ENCODE measurements at regions not wholly inside any gene's neighbourhood (a gene's known extent, or its start where the extent isn't known, plus 50 kb on each side); places are given as distances from the start of the nearest gene placed in this dataset.

DNA sequence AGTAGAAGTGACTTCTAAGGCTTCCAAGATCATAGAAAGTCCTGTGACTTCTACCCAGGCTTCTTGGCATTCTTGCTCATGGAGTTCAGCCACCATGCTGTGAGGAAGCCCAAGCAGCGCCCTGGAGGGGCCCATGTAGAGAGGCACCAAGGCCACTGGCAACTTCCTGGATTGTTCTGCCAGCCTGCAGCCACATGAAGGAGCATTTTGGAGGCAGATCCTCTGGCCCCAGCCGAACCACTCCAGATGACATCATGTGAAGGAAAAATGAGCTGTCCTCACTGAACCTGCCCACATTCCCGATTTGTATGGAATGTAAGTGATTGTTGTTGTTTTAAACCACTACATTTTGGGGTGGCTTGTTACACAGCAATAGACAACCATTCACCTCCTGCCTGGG is 51.5 kb upstream of the MNX1 start:
- no peak for DNase-seq
- H3K4me3 ChIP-seq (ENCODE audit: low read depth, low read length): no peak overlapping the region
- no peak for TF ChIP-seq CTCF (IDR thresholded peaks at IDR 0.05; ENCODE audit: low read depth, low read length)
- H3K36me3 ChIP-seq: no peaks in the 10 kb centered on the region
- no peaks in the 10 kb centered on the region for H3K9me3 ChIP-seq
- peaks cover 60% of the 10 kb centered on the region for H3K27me3 ChIP-seq
- H3K4me1 ChIP-seq: no peaks in the 10 kb centered on the region

GRCh38 chr7:157065046-157065445 is 54.6 kb upstream of the MNX1 start:
- H3K36me3 ChIP-seq: no peaks in the 10 kb centered on the region
- no peak overlapping the region for H3K4me3 ChIP-seq (ENCODE audit: low read depth, low read length)
- no peaks in the 10 kb centered on the region for H3K4me1 ChIP-seq
- no peaks in the 10 kb centered on the region for H3K9me3 ChIP-seq
- no peak for TF ChIP-seq CTCF (IDR thresholded peaks at IDR 0.05; ENCODE audit: low read depth, low read length)
- H3K27me3 ChIP-seq: peaks cover 57% of the 10 kb centered on the region
- DNase-seq: no peak

- peaks cover 76% of the 10 kb centered on the region for H3K27me3 ChIP-seq
- no peaks in the 10 kb centered on the region for H3K9me3 ChIP-seq
- H3K4me3 ChIP-seq (ENCODE audit: low read depth, low read length): no peak overlapping the region
- H3K4me1 ChIP-seq: no peaks in the 10 kb centered on the region
- TF ChIP-seq CTCF (IDR thresholded peaks at IDR 0.05; ENCODE audit: low read depth, low read length): no peak
- H3K36me3 ChIP-seq: no peaks in the 10 kb centered on the region
- DNase-seq: no peak
Observed at GRCh38 chr7:157072361-157072760, 61.9 kb upstream of the MNX1 start.

GRCh38 chr7:157073335-157073734 is 62.9 kb upstream of the MNX1 start:
- peaks cover 71% of the 10 kb centered on the region for H3K27me3 ChIP-seq
- H3K9me3 ChIP-seq: no peaks in the 10 kb centered on the region
- DNase-seq: no peak
- no peak overlapping the region for H3K4me3 ChIP-seq (ENCODE audit: low read depth, low read length)
- TF ChIP-seq CTCF (IDR thresholded peaks at IDR 0.05; ENCODE audit: low read depth, low read length): no peak
- no peaks in the 10 kb centered on the region for H3K4me1 ChIP-seq
- H3K36me3 ChIP-seq: no peaks in the 10 kb centered on the region

DNA sequence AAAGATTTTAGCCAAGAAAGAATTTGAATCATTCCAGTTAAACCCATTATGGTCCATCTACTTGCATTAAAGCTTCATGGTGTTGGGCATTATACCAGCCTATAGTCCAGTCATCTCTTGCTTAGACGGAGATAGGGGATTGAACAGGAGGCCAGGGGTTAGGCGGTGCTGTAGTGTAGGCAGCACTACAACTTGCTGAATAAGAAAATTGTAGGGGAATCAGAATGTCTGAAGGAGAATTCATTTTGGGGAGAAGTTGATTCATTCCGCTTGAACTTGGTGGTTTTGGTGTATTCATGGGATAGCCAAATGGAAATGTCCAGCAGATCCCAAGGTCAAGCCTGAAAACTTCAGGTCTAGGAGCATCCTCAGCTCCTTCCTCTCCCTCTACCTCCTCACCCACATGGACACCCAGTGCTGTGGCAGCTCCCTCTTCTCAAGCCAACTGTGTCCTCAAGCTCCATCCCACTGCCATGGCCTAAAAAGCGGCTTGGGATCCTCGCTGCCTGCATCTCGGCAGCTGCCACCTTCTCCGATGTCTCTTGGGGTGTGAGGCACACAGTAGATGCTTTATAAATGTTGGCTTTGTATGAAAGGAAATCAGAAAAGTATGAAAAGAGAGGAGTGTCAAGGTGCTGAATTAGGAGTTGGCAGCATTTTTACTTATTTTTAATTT is 63.6 kb upstream of the MNX1 start:
- no peak for TF ChIP-seq CTCF (IDR thresholded peaks at IDR 0.05; ENCODE audit: low read depth, low read length)
- no peaks in the 10 kb centered on the region for H3K36me3 ChIP-seq
- no peak for DNase-seq
- peaks cover 69% of the 10 kb centered on the region for H3K27me3 ChIP-seq
- H3K9me3 ChIP-seq: no peaks in the 10 kb centered on the region
- H3K4me3 ChIP-seq (ENCODE audit: low read depth, low read length): no peak overlapping the region
- H3K4me1 ChIP-seq: no peaks in the 10 kb centered on the region

DNA sequence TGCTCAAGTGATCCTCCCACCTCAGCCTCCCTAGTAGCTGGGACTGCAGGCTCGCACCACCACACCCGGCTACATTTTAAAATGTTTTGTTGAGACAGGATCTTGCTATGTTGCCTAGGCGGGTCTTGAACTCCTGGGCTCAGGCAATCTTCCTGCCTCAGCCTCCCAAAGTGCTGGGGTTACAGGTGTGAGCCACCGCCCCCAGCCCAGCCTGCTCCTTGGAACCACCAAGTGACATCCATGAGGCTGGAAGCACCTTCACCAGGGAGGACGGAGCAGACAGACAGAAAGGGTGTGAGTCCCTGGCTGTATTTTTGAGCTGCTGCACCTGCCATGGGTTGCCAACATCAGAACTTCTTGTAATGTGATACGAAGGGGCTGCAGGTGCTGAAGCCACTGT is 62.3 kb upstream of the UBE3C start:
- DNase-seq: no peak
- Histone ChIP-seq H3K36me3 (no peaks in the 10 kb centered on the region), H3K9me3 (no peaks in the 10 kb centered on the region), H3K4me3 (ENCODE audit: low read depth, low read length) (no peak overlapping the region), H3K27me3 (peaks cover 68% of the 10 kb centered on the region), H3K4me1 (no peaks in the 10 kb centered on the region)
- no peak for TF ChIP-seq CTCF (IDR thresholded peaks at IDR 0.05; ENCODE audit: low read depth, low read length)

Measured in BE2C (cell line).